ENCODE measurements at regions not wholly inside any gene's neighbourhood (a gene's known extent, or its start where the extent isn't known, plus 50 kb on each side); places are given as distances from the start of the nearest gene placed in this dataset.

DNA sequence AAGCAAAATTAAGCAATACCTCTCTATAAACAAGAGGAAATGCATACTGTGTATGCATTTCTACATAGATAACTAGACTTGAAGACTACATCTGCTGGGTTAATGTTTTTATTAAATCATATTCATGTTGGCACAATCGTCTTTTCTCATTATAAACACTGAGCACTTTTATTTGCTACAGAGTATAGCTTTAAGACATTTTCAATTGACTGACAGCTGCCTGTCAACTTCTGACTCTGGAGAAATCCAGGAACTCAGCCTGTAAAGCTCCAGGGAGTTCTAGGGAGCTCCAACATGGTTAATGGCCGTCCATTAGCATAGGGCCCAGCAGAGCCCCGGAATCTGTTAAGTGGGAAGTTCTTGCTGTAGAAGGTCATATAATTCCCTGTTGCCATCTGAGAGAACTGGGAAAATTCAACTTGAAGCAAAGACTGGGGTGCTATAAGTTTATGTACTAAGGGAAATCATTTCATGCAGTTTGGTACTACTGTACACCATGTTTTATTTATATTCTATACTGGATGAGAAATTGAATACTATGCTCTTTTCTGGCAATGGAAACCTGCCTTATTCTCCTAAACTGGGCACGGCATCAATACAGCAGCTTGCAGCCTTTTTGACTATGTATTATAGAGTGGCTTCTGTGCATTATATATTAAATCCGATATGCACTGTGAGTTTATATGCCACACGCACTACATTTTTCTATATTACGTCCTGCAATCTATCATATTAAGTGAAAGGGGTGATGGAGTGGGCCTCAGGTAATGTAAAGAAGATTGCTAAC lies 243.5 kb upstream of the ZNF521 start:
- Histone ChIP-seq H2BK120ac (ENCODE audit: low read depth, low read length) (no peak overlapping the region), H3K9ac (ENCODE audit: low read depth, low read length) (no peak overlapping the region), H3K9me3 (ENCODE audit: control insufficient read depth, insufficient read depth, low read length) (no peaks in the 10 kb centered on the region), H2BK15ac (ENCODE audit: low read depth, low read length) (no peak overlapping the region), H2AK5ac (ENCODE audit: low read depth, low read length) (no peak overlapping the region), H3K4me2 (ENCODE audit: low read depth, low read length) (no peak overlapping the region), H4K20me1 (ENCODE audit: insufficient read depth, low read length) (no peaks in the 10 kb centered on the region), H3K4me1 (ENCODE audit: control insufficient read depth, insufficient read depth, low read length) (no peaks in the 10 kb centered on the region), H3K4me3 (ENCODE audit: insufficient read depth, low read depth, low read length) (no peak overlapping the region), H3K9me1 (ENCODE audit: insufficient read depth, low read length) (no peaks in the 10 kb centered on the region), H4K91ac (ENCODE audit: insufficient read depth, low read depth, low read length) (no peak overlapping the region), H2BK20ac (ENCODE audit: low read depth, low read length) (no peak overlapping the region), H3K79me1 (ENCODE audit: low read depth in 1 of 2, low read length in 2 of 2) (no peaks in the 10 kb centered on the region), H3K18ac (ENCODE audit: low read depth, low read length) (no peak overlapping the region), H3K27ac (ENCODE audit: insufficient read depth, low read length) (no peak overlapping the region), H3K56ac (ENCODE audit: extremely low read depth, insufficient read depth, low read length) (no peak overlapping the region), H4K5ac (ENCODE audit: low read depth, low read length) (no peak overlapping the region), H3K4ac (ENCODE audit: low read depth, low read length) (no peak overlapping the region), H3K36me3 (ENCODE audit: control insufficient read depth, insufficient read depth, low read length) (no peaks in the 10 kb centered on the region), H3K14ac (replicated peaks; ENCODE audit: low read depth, low read length) (no peak overlapping the region), H4K8ac (ENCODE audit: low read depth in 2 of 2, low read length in 2 of 2) (no peak overlapping the region), H2AFZ (replicated peaks; ENCODE audit: low read length, poor library complexity) (no peak overlapping the region), H3K27me3 (ENCODE audit: control insufficient read depth, insufficient read depth, low read length) (no peaks in the 10 kb centered on the region; the same call in 1 of the 2 replicates), H3K23ac (ENCODE audit: low read depth, low read length) (no peak overlapping the region), H2BK5ac (ENCODE audit: low read depth, low read length, poor library complexity, severe bottlenecking) (no peak overlapping the region), H2AK9ac (replicated peaks; ENCODE audit: low read depth, low read length, poor library complexity) (no peak overlapping the region)
- intact Hi-C loops (cut with micrococcal nuclease) (no loop called here), in situ Hi-C loops (cut with MboI; ENCODE audit: low sequenced_read_pairs) (no loop called here), dilution Hi-C loops (cut with HindIII; ENCODE audit: low sequenced_read_pairs, unreplicated experiment) (no loop called here)
- WGBS, 2 experiments (ENCODE audit: extremely low coverage in 2 of 2, insufficient read length in 1 of 2), result no CpG with 5 or more reads among the region's 7 CpGs
- ChIA-PET CTCF (no interaction called here), POLR2A (ENCODE audit: unreplicated experiment) (no interaction called here)
- no peak for ATAC-seq (ENCODE audit: low read depth)
- no peak for DNase-seq
- no peak for TF ChIP-seq NFE2L2 (IDR thresholded peaks at IDR 0.05; ENCODE audit: low read depth, low read length)
- TF ChIP-seq RCOR1 (IDR thresholded peaks at IDR 0.05; ENCODE audit: insufficient replicate concordance, low read length), result no peak
- no TSS peak for BruUV-seq (replicated peaks)

Data from IMR-90 (cell line).